ENCODE measurements at regions not wholly inside any gene's neighbourhood (a gene's known extent, or its start where the extent isn't known, plus 50 kb on each side); places are given as distances from the start of the nearest gene placed in this dataset.

- TF ChIP-seq CTCF (IDR thresholded peaks at IDR 0.05) (no peak), POLR2A (IDR thresholded peaks at IDR 0.05) (no peak)
Observed at GRCh38 chr13:76132532-76132931, 496.4 kb downstream of the LMO7 start.
